OCI-LY7 (cell line): ENCODE measurements at regions not wholly inside any gene's neighbourhood (a gene's known extent, or its start where the extent isn't known, plus 50 kb on each side); places are given as distances from the start of the nearest gene placed in this dataset.

Experiments
- BruUV-seq: library from RNA; stranded (reverse); fragments of 400-500 nt; replicated peaks from 2 replicates; lab custom pipeline; 2021; lab: Mats Ljungman, UMichigan
- CTCF ChIA-PET: fragments of 300-600 bp; sonication (Branson Sonifier 250); formaldehyde crosslinking; loops from one replicate; lab custom pipeline; 2022; ENCODE audit warnings: antibody characterized with exemption; ENCODE audit not compliant: unreplicated experiment; lab: Charles Lee
- POLR2A ChIA-PET: fragments of 300-600 bp; sonication (Branson Sonifier 250); formaldehyde crosslinking; loops from one replicate; lab custom pipeline; 2022; ENCODE audit warnings: antibody characterized with exemption; lab: Charles Lee
- DNase-seq: peaks from one replicate; pipeline ENCODE4 v3.0.0-alpha.2; 2015; ENCODE audit warnings: low spot score
- H2AFZ ChIP-seq: fragments of 200-600 bp; sonication (generic), shearing (Covaris generic); 2 replicates; pipeline ENCODE4 v1.6.1; 2014; ENCODE audit warnings: mild to moderate bottlenecking, antibody characterized with exemption, low read length, moderate library complexity
- H3K27ac ChIP-seq: fragments of 200-600 bp; sonication (generic); 2 replicates; pipeline ENCODE4 v1.5.1; 2014; ENCODE audit warnings: mixed run types, low read depth, mild to moderate bottlenecking, moderate library complexity, low read length, inconsistent platforms; ENCODE audit not compliant: poor library complexity, severe bottlenecking
- H3K36me3 ChIP-seq: fragments of 200-600 bp; sonication (generic); 2 replicates; pipeline ENCODE4 v1.6.1; 2014; ENCODE audit warnings: mild to moderate bottlenecking, antibody characterized with exemption, low read length, moderate library complexity, mixed read lengths; ENCODE audit not compliant: insufficient read depth
- H3K4me1 ChIP-seq: fragments of 200-600 bp; sonication (generic); 2 replicates; pipeline ENCODE4 v1.5.1; 2014; ENCODE audit warnings: mild to moderate bottlenecking, low read length; ENCODE audit not compliant: insufficient read depth, poor library complexity, severe bottlenecking
- H3K4me2 ChIP-seq: fragments of 200-600 bp; sonication (generic); 2 replicates; pipeline ENCODE4 v1.6.1; 2014; ENCODE audit warnings: mild to moderate bottlenecking, low read length
- H3K4me3 ChIP-seq: fragments of 200-600 bp; sonication (generic); 2 replicates; pipeline ENCODE4 v1.5.1; 2014; ENCODE audit warnings: mild to moderate bottlenecking, low read depth, low read length; ENCODE audit not compliant: poor library complexity, severe bottlenecking
- H3K79me2 ChIP-seq: fragments of 200-600 bp; sonication (generic); 2 replicates; pipeline ENCODE4 v1.6.1; 2016; ENCODE audit warnings: low read depth, mild to moderate bottlenecking, low read length, moderate library complexity, mixed read lengths; ENCODE audit not compliant: insufficient read depth
- H3K9me2 ChIP-seq: fragments of 200-600 bp; sonication (generic); 2 replicates; pipeline ENCODE4 v1.6.1; 2016; ENCODE audit warnings: mild to moderate bottlenecking, low read length, mixed read lengths; ENCODE audit not compliant: insufficient read depth
- H3K9me3 ChIP-seq: fragments of 200-600 bp; sonication (generic); 2 replicates; pipeline ENCODE4 v1.6.1; 2014; ENCODE audit warnings: mild to moderate bottlenecking, mixed run types, low read length, mixed read lengths
- H4K20me1 ChIP-seq: fragments of 200-600 bp; sonication (generic); 2 replicates; pipeline ENCODE4 v1.6.1; 2014; ENCODE audit warnings: mild to moderate bottlenecking, antibody characterized with exemption, low read length, moderate library complexity, mixed read lengths; ENCODE audit not compliant: insufficient read depth
- CTCF ChIP-seq: fragments of 200-600 bp; sonication (generic); conservative IDR thresholded peaks from 2 replicates; pipeline ENCODE4 v1.5.1; 2014; ENCODE audit warnings: mild to moderate bottlenecking, antibody characterized with exemption, low read length, moderate library complexity, mixed read lengths
- EZH2phosphoT487 ChIP-seq: fragments of 200-600 bp; sonication (generic); IDR thresholded peaks from 2 replicates; pipeline ENCODE4 v1.6.1; 2018; ENCODE audit warnings: low read depth, borderline replicate concordance, mild to moderate bottlenecking, mixed run types, antibody characterized with exemption, low read length, moderate library complexity, mixed read lengths
- intact Hi-C: fragments of 100-400 bp; cut with micrococcal nuclease; formaldehyde crosslinking; loops from one replicate; pipeline ENCODE4 v1.10.0; 2022; ENCODE audit not compliant: unreplicated experiment

DNA sequence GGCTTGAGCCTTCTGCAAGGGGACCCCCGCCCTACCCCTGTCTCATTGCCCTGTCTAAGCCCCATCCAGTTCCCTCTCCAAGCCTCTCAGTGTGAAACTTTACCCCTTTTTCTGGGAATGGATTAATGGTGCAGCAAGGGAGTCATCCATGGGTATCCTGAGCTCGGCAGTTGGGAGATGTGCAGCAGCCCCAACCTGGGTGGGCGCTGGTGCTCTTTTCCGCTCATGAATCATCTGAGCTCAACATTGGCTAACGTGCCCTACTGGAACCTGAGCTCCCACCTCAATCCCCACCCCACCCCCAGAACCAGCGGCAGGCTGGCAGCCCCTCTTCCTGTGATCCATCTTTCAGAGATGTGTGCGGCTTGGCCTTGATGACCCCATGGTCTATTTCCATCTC is 130.3 kb upstream of the MSX1 start:
- POLR2A ChIA-PET, result no interaction called here
- no TSS peak for BruUV-seq
- intact Hi-C loops, result no loop called here

GRCh38 chr4:4727536-4727935 is 131.9 kb upstream of the MSX1 start:
- no peaks in the 10 kb centered on the region for H4K20me1 ChIP-seq
- no peak for TF ChIP-seq EZH2phosphoT487
- no peak for TF ChIP-seq CTCF
- peaks cover 10% of the 10 kb centered on the region; the same call in 1 of the 2 replicates for H3K9me3 ChIP-seq
- no peaks in the 10 kb centered on the region for H3K79me2 ChIP-seq
- H3K4me2 ChIP-seq, result no peak overlapping the region
- DNase-seq, result no peak
- no TSS peak for BruUV-seq
- H2AFZ ChIP-seq, result no peak overlapping the region
- intact Hi-C loops, result no loop called here
- H3K4me1 ChIP-seq, result no peaks in the 10 kb centered on the region
- H3K4me3 ChIP-seq, result no peak overlapping the region
- POLR2A ChIA-PET, result no interaction called here
- CTCF ChIA-PET, result no interaction called here
- no peaks in the 10 kb centered on the region for H3K9me2 ChIP-seq
- H3K27ac ChIP-seq, result no peak overlapping the region
- H3K36me3 ChIP-seq, result no peaks in the 10 kb centered on the region

More for the DNA sequence above, 130.3 kb upstream of the MSX1 start:
- Histone ChIP-seq H3K4me3 (no peak overlapping the region), H3K4me2 (no peak overlapping the region), H3K27ac (no peak overlapping the region), H4K20me1 (no peaks in the 10 kb centered on the region), H3K9me2 (no peaks in the 10 kb centered on the region), H3K36me3 (no peaks in the 10 kb centered on the region), H3K9me3 (peaks cover 10% of the 10 kb centered on the region; the same call in 1 of the 2 replicates), H3K79me2 (no peaks in the 10 kb centered on the region), H2AFZ (no peak overlapping the region), H3K4me1 (no peaks in the 10 kb centered on the region)
- no peak for DNase-seq
- no peak for TF ChIP-seq EZH2phosphoT487
- no peak for TF ChIP-seq CTCF
- CTCF ChIA-PET, result no interaction called here

DNA sequence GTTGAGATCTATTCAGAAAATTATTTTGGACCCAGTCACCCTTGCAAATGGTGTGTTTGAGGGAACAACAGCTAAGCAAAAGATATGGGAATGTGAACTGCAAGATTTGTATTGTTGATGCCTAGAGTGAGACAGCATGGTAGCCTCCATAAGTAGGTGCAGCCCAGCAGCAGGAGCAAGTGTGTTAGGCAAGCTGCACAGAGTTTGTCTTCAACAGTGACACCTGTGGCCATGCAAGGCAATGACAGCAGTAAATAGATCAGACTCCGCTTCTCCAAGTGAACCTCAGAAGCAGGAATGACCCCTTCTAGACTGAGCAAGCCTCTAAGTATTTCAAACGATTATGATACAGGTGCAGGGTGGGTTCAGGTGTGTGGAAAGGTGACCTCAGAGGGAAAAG is 133.4 kb upstream of the MSX1 start:
- Histone ChIP-seq H4K20me1 (no peaks in the 10 kb centered on the region), H3K27ac (no peak overlapping the region), H3K79me2 (no peaks in the 10 kb centered on the region), H3K9me3 (peaks cover 10% of the 10 kb centered on the region; the same call in 1 of the 2 replicates), H3K36me3 (no peaks in the 10 kb centered on the region), H3K4me1 (no peaks in the 10 kb centered on the region), H3K4me3 (no peak overlapping the region), H3K9me2 (no peaks in the 10 kb centered on the region), H3K4me2 (no peak overlapping the region), H2AFZ (no peak overlapping the region)
- ChIA-PET POLR2A (no interaction called here), CTCF (no interaction called here)
- no TSS peak for BruUV-seq
- intact Hi-C loops, result no loop called here
- DNase-seq, result peak; percentile 25
- TF ChIP-seq EZH2phosphoT487, result no peak
- peak; percentile 73 for TF ChIP-seq CTCF
